Keratinocyte (primary cell): ENCODE measurements at regions not wholly inside any gene's neighbourhood (a gene's known extent, or its start where the extent isn't known, plus 50 kb on each side); places are given as distances from the start of the nearest gene placed in this dataset.

Experiments used
- DNase-seq: peaks from one replicate; pipeline ENCODE4 v3.0.0-alpha.2; 2011; ENCODE audit warnings: low read depth, missing footprints, low spot score
- FAIRE-seq: peaks from 2 replicates; lab custom pipeline; 2011; peaks lifted over from hg19 to GRCh38; lab: Jason Lieb, UNC
- H2AFZ ChIP-seq: 2 replicates; pipeline ENCODE4 v1.6.0; 2012; ENCODE audit warnings: low read length, control low read depth, inconsistent platforms; ENCODE audit not compliant: control insufficient read depth
- H3K27ac ChIP-seq: 2 replicates; pipeline ENCODE4 v1.5.1; 2011; ENCODE audit warnings: low read length; ENCODE audit not compliant: control insufficient read depth, insufficient read depth
- H3K27me3 ChIP-seq: 3 replicates; pipeline ENCODE4 v1.6.0; 2011; ENCODE audit warnings: low read length; ENCODE audit not compliant: control insufficient read depth, insufficient read depth; ENCODE audit errors: extremely low read depth
- H3K36me3 ChIP-seq, 2 experiments: 2 replicates in 1 of 2; 3 replicates in 1 of 2; pipeline ENCODE4 v1.5.1; 2011; ENCODE audit warnings: low read length in 2 of 2, mild to moderate bottlenecking in 1 of 2; ENCODE audit not compliant: control insufficient read depth in 2 of 2, insufficient read depth in 2 of 2; ENCODE audit errors: extremely low read depth in 1 of 2
- H3K4me1 ChIP-seq: 3 replicates; pipeline ENCODE4 v1.5.1; 2011; ENCODE audit warnings: low read length; ENCODE audit not compliant: control insufficient read depth, insufficient read depth; ENCODE audit errors: extremely low read depth
- H3K4me2 ChIP-seq: 3 replicates; pipeline ENCODE4 v1.6.0; 2011; ENCODE audit warnings: low read depth, low read length; ENCODE audit not compliant: control insufficient read depth, insufficient read depth; ENCODE audit errors: extremely low read depth
- H3K4me3 ChIP-seq, 3 experiments: fragments of 200-600 bp in 1 of 3; sonication (generic) in 1 of 3; 2 replicates in 2 of 3; 3 replicates in 1 of 3; pipeline ENCODE4 v1.5.1; 2011 to 2016; ENCODE audit warnings: low read length in 3 of 3, mild to moderate bottlenecking in 3 of 3, control low read depth in 2 of 3, inconsistent platforms in 1 of 3, low read depth in 1 of 3, mixed read lengths in 1 of 3, mixed run types in 1 of 3, moderate library complexity in 1 of 3; ENCODE audit not compliant: control insufficient read depth in 2 of 3, insufficient read depth in 2 of 3; ENCODE audit errors: extremely low read depth in 1 of 3
- H3K79me2 ChIP-seq: 2 replicates; pipeline ENCODE4 v1.6.0; 2012; ENCODE audit warnings: low read length; ENCODE audit not compliant: control insufficient read depth, insufficient read depth
- H3K9ac ChIP-seq: 3 replicates; pipeline ENCODE4 v1.6.0; 2011; ENCODE audit warnings: low read length; ENCODE audit not compliant: control insufficient read depth, insufficient read depth; ENCODE audit errors: extremely low read depth
- H3K9me1 ChIP-seq: 3 replicates; pipeline ENCODE4 v1.6.0; 2011; ENCODE audit warnings: low read length; ENCODE audit not compliant: control insufficient read depth, insufficient read depth; ENCODE audit errors: extremely low read depth
- H3K9me3 ChIP-seq: 2 replicates; pipeline ENCODE4 v1.5.1; 2012; ENCODE audit warnings: low read depth, low read length; ENCODE audit not compliant: control insufficient read depth
- H4K20me1 ChIP-seq: 3 replicates; pipeline ENCODE4 v1.6.0; 2011; ENCODE audit warnings: low read length; ENCODE audit not compliant: control insufficient read depth, insufficient read depth; ENCODE audit errors: extremely low read depth
- CTCF ChIP-seq, 3 experiments: IDR thresholded peaks in 1 of 3; conservative IDR thresholded peaks in 1 of 3; optimal IDR thresholded peaks in 1 of 3; 2 replicates in 2 of 3; 3 replicates in 1 of 3; pipeline versions ENCODE3 to v1.5.1; 2011; ENCODE audit warnings: low read length in 3 of 3, mild to moderate bottlenecking in 3 of 3, moderate library complexity in 2 of 3, control low read depth in 1 of 3, inconsistent platforms in 1 of 3; ENCODE audit not compliant: insufficient read depth in 2 of 3; ENCODE audit errors: extremely low read depth in 1 of 3
- EZH2 ChIP-seq: IDR thresholded peaks from one replicate; pipeline ENCODE4 v1.6.1; 2012; ENCODE audit warnings: inconsistent platforms, mild to moderate bottlenecking, low read length, moderate library complexity
- dilution Hi-C: fragments of 300-500 bp; cut with MboI; formaldehyde crosslinking; loops from one replicate; pipeline ENCODE4 v1.7.0; 2020; ENCODE audit warnings: low sequenced_read_pairs; ENCODE audit not compliant: extremely low pct_ligation_motif_present

GRCh38 chr16:59651662-59652061 is 917.5 kb upstream of the GOT2 start:
- Histone ChIP-seq H3K79me2 (no peaks in the 10 kb centered on the region), H3K27me3 (no peaks in the 10 kb centered on the region), H2AFZ (no peak overlapping the region), H3K4me2 (no peak overlapping the region), H3K36me3 (no peaks in the 10 kb centered on the region), H3K9me1 (no peaks in the 10 kb centered on the region), H3K4me3 (no peak overlapping the region), H4K20me1 (no peaks in the 10 kb centered on the region), H3K9ac (no peak overlapping the region), H3K4me1 (no peaks in the 10 kb centered on the region), H3K9me3 (no peaks in the 10 kb centered on the region), H3K27ac (no peak overlapping the region)
- TF ChIP-seq CTCF (optimal IDR thresholded peaks at IDR 0.05 in 1 of 3, IDR thresholded peaks at IDR 0.05 in 1 of 3, conservative IDR thresholded peaks at IDR 0.05 in 1 of 3; ENCODE audit: extremely low read depth in 1 of 3, insufficient read depth in 2 of 3, low read length in 3 of 3) (no peak), EZH2 (no peak)
- no peak for DNase-seq
- FAIRE-seq, result no peak
- dilution Hi-C loops, result no loop called here

- Histone ChIP-seq H4K20me1 (no peaks in the 10 kb centered on the region), H3K9me1 (no peaks in the 10 kb centered on the region), H3K4me2 (no peak overlapping the region), H3K4me1 (no peaks in the 10 kb centered on the region), H3K9me3 (no peaks in the 10 kb centered on the region), H3K4me3 (no peak overlapping the region), H3K9ac (no peak overlapping the region), H3K36me3 (no peaks in the 10 kb centered on the region), H2AFZ (no peak overlapping the region), H3K79me2 (no peaks in the 10 kb centered on the region), H3K27ac (no peak overlapping the region), H3K27me3 (no peaks in the 10 kb centered on the region)
- TF ChIP-seq CTCF (optimal IDR thresholded peaks at IDR 0.05 in 1 of 3, IDR thresholded peaks at IDR 0.05 in 1 of 3, conservative IDR thresholded peaks at IDR 0.05 in 1 of 3; ENCODE audit: extremely low read depth in 1 of 3, insufficient read depth in 2 of 3, low read length in 3 of 3) (no peak), EZH2 (no peak)
- FAIRE-seq (no peak), DNase-seq (no peak)
- dilution Hi-C loops, result no loop called here
These were observed 911.1 kb upstream of the GOT2 start for GRCh38 chr16:59645194-59645593.
